NCI-H2171 (cell line): ENCODE measurements at regions not wholly inside any gene's neighbourhood (a gene's known extent, or its start where the extent isn't known, plus 50 kb on each side); places are given as distances from the start of the nearest gene placed in this dataset.

Experiments used
- DNase-seq: peaks from one replicate; lab custom pipeline; 2025; lab: John Stamatoyannopoulos, UW

DNA sequence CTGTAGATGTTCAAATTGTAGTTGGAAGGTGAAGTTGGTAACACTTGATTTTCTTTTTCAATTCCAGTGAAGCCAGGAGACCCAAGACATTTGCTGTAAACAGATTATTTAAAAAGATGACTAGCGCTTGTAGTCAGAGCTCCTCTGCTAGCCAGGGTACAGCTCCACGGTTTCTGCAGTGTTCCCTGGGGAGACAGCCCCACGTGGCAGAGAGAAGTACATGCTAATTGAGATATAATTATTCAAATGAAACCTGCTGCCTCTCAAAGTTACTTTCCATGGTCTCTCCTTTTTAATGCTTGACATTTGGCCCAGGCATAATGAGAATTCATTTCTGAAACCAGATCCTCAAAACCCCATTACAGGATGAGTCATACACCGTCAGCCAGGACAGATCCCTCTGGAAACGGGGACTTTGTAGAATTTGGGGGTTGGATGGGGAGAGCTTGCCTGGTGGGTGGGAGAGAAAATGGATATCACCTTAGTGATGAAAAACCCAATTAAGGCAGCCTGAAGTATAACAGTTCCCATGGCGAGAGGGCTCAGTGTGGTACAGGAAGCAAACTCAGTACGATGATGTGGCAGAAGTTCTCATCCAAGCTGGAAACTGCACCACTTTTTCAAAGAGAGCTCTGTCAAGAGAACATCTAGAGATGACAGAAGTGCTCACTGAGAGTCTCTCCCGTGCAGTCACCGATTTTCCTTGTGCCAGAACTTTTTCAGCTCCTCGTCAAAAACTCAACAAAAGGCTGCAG lies 637.7 kb upstream of the TMEM132C start:
- DNase-seq, result peak; percentile 10

DNA sequence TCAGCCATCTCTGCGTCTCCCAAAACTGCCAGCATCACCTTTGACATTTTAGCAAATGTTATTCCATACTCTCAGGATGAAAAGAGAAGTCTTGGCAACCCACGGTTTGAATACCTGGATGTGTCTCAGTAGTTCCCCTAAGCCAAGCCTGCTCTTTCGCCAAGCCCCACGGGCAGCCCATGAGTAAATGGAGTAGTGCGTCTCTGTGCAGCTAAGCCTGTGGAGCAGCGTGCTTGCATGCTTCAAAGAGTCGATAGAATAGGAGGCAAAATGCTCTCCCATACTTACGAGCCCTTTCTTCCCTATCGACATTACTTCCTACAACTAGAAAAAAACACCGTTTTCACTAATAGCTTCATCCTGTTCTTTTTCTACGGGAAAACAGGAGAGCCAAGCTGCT lies 634.5 kb upstream of the TMEM132C start:
- no peak for DNase-seq

DNA sequence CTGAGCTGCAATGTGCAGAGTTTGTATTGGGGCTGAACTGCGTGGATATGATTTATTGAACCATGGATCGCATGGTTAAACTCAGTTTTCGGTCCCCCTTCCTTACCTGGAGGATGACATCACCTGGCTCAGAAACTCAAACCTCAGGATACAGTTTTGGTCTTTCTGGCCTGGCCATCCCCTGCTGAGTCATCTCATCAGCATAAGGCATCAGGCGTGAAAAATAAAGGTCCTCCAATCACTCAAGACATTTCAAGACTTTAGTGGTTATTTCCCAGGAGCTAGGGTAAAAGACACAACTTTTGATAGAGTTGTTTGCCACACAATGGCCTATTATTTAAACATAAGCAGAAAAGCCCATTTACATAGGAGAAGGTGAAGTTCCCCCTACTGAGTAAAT lies 631.1 kb upstream of the TMEM132C start:
- DNase-seq, result no peak

DNA sequence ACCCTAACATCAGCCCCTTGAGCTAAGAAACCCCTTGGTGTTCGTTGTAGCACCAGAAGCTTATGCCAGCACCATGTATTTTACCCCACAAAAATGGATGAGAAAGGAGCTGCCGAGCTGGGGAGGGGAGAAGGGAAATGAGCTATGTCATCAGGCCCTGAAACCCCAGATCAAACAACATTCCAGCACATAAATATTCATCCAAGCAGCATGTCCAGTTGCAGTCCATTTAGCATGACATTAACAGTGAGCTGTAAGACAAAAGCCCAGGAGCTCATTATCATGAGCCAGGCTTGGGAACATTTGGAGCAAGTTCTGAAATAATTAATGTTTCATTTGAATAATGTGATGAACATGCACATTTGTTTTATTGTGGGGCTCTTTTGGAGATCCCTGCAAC lies 630.1 kb upstream of the TMEM132C start:
- no peak for DNase-seq

DNA sequence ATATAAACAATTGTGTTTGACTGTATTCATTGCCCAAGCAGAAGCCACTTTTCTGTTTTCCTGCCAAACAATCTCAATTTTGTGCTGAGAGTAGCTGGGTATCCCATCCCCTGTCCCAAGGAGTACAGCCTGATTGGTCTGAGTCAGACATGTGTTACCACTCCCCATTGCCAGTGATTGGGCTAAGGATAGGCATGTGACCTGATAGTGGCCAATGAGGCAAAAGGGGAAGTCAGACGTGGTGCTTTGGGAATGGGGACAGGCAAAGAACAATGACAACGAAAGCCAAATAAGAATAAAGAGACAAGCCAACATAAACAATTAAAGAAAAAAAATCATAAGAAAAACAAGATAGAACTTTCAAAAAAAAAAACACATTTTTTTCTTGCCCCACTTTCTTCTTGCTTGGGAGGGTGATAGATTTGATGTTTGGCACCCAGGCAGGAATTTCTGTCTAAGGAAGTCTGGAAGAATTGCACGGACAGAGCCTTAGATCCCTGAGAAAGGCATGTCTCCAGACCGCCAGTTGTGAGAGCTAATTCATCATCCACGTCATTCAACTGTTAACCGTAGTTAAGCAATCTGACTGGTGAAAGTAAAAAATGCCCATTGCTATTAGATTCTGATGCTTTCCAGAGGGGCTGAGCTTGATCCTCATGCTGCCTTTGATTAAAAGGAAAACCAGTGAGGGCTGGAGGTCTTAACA lies 626.6 kb upstream of the TMEM132C start:
- no peak for DNase-seq

DNA sequence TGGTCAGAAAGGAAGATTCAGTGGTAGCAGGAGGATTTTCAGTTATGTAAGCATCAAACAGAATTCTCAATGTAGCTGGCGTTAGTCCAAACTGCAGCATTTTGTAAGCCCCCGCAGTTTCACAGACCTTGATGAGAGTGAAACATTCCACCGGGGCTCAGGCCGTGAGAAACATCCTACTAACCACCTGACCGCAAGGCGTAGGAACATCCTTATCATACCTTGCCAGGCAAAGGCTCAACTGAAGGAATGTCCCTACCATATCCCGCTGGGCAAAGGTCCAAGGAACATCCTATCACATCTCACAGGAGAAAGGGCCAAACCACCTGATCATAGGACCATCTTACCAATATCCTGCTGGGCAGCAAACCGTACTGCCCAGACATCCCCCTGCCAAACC lies 624.8 kb upstream of the TMEM132C start:
- DNase-seq, result no peak

DNA sequence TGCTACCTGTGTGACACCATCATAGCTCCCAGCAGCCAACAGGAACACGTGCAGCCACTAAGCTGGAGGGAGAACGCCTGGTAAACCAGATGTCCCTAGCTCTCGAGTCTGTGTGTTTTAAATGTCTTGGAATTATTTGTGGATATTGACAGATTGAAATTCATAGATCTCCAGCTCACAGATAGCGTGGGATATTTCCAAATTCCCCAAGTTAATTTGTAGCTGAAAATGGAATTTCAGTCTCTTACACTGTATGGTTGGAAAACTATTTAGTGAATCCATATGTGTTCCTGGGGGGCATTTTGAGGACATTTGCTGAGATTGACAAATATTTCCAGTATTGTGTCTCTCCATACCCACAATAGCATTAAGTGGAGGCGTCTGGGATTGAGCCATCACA lies 618.6 kb upstream of the TMEM132C start:
- DNase-seq, result no peak

DNA sequence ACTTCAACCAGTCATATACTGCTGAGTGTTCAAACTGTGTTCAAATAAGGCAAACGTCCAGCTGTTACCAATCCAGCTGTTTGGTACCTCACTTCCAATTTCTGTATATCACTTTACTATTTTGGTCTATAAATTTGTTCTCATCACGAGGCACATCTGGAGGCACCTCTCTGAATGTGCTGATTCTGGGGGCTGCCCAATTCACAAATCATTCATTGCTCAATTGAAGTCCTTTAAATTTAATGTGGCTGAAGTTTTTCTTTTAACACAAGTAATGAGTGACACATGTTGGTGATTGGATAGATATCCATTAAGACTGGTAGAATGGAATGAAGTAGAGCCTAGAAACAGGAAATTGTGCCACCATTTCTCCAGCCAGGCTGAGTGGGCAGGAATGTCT lies 617.0 kb upstream of the TMEM132C start:
- DNase-seq, result no peak

DNA sequence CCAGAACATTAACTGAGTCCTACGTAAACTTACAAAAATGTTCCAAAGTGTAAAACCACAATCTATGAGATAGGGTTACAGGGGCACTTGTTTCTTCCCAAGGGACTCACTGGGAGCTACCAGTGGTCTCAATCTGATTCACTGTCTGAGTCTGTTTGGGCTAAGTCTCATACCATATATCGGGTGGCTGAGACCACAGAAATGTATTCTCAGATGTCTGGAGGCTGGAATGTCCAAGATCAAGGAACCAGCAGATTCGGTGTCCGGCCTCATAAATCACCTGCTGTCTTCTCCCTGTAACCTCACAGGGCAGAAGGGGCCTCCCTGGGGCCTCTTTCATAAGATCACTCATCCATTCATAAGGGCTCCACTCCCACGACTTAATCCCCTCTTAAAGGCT lies 616.3 kb upstream of the TMEM132C start:
- DNase-seq, result no peak

DNA sequence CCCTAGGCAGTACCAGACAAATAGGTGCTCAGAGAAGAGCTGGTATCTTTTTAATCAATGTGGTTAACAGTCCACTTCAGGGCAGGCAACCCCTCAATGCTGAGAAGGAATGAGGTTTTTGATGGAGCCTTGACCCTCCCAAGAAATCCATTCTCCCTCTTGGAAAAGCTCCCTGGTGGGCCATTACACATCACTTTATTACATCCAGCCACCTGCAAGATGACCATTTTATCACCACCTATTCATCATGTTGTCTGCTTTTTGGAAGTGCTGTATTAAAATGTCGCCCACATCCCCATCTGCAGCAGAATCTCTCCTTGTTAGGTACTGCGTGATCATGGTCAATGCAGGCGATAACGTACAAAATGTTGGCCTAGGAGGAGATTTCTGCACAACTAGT lies 614.7 kb upstream of the TMEM132C start:
- DNase-seq, result no peak

DNA sequence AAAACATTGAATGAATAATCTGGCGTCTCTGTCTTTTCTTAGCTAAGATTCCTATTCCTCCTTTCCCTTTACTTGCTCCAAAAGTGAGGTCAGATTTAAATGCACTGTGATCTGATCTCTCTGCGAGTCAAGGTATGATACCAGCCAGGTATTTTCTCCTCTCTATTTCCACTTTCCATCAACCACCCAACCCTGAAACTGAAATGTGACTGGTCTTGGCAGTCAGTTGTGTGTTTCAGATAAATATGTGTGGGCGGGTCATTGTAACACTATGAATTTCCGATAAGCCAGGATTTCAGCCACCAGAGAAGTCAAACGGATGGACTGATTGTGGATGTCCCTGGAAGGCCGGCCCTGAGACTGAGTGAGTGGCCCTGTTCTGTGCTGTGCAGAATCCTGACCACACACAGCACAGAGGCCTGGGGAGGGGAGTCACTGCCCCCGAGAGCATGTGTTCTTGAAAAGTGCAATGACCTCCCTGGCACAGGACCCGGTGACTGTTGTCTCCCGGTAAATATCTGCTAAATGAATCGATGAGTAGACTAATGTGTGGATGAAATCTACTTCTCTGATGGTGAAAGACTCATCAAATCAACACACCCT lies 612.5 kb upstream of the TMEM132C start:
- DNase-seq, result no peak

DNA sequence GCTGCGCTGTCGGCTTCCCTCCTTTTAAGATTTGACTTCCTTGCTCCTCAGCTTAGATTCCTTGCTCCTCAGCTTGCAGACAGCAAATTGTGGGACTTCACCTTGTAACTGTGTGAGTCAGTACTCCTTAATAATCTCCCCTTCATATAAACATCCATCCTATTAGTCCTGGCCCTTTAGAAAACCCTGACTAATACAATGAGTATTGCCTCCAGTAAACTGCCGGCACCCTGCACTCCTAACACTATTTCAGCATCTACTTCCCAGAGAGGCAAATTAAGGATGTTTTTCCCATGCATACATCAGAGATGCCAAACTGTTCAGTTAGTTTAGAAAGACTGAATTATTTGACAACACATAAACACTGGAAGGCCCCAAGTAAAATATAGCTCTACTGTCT lies 611.3 kb upstream of the TMEM132C start:
- DNase-seq, result no peak

DNA sequence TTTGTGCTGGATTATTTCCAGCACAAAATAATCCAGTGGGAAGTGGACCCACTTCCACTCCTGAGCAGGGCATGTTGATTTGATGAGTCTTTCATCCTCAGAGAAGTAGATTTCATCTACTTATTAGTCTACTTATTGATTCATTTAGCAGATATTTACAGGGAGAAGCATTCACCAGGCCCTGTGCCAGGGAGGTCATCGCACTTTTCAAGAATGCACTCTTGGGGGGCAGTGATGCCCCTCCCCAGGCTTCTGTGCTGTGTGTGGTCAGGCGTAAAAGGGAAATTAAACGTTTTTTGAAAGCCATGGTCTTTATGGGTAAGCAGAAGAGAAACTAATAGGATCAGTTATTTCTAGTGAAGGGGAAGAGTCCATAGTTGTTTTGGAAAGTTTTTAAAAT lies 610.7 kb upstream of the TMEM132C start:
- DNase-seq, result no peak

DNA sequence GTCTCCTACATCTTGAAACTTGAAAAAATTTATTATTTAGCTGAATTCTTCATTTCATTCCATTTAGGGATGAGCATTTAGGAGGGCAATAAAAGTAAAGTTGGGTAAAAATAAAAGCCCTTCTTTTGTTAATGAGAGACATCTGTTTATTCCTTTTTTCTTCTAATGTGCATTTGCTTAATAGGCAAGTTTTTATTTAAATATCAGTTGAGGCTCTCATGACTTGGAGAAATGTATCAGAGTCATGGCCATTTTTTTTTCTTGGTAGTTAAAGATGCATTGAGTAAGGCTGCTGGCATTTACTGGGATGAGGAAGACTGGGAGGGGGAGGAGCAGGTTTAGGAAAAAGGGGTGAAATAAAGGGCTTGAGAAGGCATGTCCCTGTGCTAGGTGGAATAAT lies 609.9 kb upstream of the TMEM132C start:
- DNase-seq, result no peak

DNA sequence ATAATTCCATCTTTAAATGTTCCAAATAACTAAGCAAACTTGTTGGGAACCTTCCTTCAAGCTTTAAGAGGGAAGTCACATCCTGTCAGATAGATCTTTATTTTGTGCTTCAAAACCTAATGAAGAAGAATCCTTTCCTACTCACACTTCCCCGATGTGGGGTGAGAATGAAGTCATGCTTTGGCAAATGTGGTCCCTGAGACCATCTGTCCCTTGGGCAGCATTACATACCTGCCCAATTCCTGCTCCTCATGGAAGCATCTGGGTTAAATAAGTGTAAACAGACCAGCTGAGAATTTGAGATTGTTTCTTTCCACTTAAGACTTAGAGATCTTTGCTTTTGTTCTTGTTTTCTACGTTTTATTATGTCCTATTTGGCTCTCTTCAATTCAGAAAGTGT lies 606.0 kb upstream of the TMEM132C start:
- no peak for DNase-seq

DNA sequence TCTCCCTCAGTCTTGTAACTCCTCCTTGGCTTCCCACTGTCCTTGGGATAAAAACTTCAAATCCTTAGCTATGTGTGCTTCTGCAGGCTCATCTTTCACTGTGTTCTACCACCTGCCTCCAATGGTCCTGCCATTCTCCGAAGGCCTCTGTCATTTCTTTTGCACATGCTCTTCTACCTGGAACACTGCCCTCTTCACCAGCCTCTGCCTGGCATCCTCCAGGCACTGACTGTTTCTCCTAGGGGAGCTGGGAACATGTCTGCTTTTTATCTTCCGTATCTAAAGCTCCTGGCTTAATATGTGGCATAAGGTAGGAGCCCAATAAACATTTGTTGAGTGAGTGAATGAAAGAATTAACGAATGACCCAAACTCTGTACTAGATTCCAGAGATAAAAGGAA lies 603.3 kb upstream of the TMEM132C start:
- no peak for DNase-seq

DNA sequence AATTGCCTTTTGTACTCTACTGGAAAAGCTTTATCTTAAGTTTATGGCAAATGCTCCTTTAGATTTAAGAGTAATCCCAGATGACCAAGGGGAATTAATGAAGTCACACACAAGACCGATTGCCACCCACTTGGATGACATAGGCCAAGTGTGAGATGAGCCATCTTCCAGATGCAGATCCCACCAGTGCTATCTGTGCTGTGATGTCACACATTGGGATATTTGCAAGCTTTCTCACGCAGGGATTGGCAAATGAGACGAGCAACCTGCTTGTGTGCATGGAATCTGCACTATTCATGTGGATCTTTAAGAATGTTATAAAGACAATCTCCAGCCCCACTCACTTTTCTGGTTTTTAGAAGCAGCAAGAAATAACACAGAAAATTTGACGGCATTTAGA lies 602.1 kb upstream of the TMEM132C start:
- DNase-seq, result no peak

DNA sequence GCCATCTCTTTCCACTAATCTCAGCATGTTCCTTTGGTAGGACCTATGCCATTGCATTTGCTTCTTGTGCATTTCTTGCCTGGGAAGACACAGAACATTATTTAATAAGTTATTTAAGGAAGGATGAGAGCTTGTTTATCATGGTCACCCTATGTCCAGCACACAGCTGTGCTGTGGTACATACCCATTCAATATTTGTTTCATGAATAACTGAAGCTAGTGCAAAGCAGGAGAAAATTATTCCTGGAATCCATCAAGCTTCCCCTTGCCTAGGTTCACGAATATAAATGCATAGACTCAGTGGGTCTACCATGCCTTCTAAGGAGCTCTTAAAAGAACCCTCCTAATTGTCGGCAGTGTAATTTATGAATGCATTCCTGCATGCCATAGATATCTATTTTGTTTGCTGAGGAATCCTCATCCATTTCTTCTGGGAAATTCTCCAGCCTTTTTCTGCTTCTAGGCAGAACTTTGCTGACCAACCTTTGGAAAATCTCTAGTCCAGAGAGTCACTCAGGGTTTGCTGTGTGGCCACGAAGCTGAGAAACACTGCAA lies 599.8 kb upstream of the TMEM132C start:
- DNase-seq, result no peak

DNA sequence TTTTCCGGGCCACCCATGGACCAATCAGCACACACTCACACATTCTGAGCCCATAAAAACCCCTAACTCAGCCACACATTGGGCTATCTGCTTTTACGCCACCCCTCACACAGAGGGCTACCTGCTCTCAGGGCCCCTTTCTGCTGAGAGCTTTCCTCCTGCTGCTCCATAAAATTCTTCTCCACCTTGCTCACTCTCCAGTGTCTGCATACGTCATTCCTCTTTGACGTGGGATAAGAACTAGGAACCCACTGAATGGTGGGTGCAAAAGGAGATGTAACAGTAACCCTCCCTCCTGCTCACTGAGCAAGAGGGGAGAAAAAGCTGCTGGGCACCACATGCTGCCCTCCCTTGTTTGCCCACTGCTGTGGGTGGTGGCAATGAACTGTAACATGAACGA lies 596.7 kb upstream of the TMEM132C start:
- no peak for DNase-seq

DNA sequence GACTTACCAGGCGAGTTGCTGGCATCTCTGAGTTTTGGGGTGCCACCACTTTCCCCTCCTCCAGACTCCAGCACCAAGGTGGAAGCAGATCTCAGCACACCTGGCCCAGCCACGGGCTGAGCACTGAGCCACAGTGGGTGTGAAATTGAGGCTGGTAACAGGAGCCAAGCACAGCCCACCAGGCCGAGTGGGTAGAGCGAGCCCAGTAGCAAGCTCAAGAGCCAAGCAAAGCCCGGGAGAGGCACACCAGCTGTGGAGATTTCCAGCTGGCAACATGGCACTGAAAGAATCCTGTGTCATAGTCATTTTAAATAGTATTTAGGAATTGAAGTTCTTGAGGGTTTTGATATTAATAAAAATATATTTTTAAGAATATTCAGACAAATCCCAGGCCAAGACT lies 596.2 kb upstream of the TMEM132C start:
- DNase-seq, result no peak

DNA sequence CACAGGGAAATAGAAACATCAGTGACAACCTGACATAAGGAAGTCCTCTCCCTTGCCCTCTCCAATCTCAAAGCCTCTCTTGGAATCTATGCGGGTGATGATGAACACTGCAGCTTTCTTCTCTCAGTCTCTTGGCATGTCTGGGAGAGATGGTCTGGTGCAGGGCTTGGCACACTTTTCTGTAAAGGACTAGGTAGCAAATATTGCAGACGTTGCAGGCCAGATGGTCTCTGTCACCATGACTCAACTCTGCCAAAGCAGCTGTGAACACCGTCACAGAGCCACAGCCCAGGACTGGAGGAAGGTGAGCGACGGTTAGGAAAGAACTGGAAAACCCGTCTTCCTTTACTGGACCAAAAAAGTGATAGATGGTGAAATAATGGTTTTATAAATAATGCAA lies 591.0 kb upstream of the TMEM132C start:
- no peak for DNase-seq

DNA sequence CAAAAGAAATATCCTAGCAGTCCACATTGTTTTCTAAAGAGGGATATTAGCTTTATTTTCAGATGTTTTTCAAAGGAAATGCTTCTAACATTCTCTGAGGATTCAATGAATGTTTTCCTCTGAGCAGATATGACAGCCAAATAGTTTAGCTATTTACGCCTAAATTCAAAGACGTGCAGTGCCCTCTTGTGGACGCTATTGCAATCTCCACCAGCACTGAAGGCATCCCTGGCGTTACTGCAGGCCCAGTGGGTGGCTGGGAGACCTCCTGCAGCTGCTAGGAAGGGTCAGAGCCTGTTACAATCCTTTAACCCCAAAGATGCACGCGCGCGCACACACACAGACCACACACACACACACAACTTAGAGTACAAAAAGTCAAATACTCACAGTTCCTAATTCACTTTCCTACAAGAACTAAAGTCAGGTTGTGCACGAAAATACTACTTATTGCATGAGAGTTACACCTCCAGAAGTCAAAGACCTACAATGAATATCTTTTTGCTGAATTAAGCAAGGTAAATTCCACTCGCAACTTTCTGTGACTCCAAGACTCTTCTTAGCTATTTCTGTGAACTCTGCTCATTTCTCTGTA lies 589.3 kb upstream of the TMEM132C start:
- DNase-seq, result peak; percentile 16

DNA sequence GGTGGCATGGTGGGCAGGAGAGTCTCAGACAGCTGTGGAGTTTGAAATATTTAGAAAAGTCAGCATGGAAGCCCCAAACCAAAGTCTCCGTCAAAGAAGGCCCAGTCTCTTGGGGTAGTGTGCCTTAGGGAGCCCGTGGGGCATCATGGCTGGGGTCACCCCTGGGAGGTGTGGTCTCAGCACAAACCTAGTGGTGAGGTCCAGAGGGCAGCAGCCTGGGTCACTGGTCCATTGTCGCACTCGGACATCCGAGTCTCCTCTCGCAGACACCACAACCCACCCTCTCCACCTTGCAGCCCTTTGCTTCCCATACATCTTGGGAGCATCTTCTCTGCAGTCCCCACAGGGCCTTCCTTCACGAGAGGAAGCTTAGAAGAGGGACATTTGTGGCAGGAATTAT lies 588.0 kb upstream of the TMEM132C start:
- DNase-seq, result no peak
